ENCODE measurements at regions not wholly inside any gene's neighbourhood (a gene's known extent, or its start where the extent isn't known, plus 50 kb on each side); places are given as distances from the start of the nearest gene placed in this dataset.
"Not testable (repeated sequence)": the region's sequence is repeated elsewhere in the genome, so short reads cannot be mapped to it uniquely, and the experiment has no call there.

DNA sequence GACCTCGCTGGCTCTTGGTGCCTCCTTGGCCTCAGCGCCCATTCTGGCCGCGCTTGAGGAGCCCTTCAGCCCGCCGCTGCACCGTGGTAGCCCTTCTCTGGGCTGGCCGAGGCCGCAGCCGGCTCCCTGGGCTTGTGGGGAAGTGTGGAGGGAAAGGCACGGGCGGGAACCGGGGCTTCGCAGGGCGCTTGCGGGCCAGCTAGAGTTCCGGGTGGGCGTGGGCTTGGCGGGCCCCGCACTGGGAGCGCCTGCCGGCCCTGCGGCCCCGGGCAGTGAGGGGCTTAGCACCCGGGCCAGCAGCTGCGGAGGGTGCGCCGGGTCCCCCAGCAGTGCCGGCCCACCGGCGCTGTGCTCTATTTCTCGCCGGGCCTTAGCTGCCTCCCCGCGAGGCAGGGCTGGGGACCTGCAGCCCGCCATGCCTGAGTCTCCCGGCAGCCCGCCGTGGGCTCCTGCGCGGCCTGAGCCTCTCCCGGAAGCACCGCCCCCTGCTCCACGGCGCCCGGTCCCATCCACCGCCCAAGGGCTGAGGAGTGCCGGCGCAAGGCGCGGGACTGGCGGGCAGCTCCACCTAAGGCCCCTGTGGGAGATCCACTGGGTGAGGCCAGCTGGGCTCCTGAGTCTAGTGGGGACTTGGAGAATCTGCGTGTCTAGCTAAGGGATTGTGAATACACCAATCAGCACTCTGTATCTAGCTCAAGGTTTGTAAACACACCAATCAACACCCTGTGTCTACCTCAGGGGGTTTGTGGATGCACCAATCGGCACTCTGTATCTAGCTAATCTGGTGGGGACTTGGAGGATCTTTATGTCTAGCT is 141.1 kb downstream of the SLCO4C1 start:
- DNase-seq = not testable (repeated sequence)

- no peak for DNase-seq
Measured at GRCh38 chr5:102154291-102154690, 141.8 kb downstream of the SLCO4C1 start.

DNA sequence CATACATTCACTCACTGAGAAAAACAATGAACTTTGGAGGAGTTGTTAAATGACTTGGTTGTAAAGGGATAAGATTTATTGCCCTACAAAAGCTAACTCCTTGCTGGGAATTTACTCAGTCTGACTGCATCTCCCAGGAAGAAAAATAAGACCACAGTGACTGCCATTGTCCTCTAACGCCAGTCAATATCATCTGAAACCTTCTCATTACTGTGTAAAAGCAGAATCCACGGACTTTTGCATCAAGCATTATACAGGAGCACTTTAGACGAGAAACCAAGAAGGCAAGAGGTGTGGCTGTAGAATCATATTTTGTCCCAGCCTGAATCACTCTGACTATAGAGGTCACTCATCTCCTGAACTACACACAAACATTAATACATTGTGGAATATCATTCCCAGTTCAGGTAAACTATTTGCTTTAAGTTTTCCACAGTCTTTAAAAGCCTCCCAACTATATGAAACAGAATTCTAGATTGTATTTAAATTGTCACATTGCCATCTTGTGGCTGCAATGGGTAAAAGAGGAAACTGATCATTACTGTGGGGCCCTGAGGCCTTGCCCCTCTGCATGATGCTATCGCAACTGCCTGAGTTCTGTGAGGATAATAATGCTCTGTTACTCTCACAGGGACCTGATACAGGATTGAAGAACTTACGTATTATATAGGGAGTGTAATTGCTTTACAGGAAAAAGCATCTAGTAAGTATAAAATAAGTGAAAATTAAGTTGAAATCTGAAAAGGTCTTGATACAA is 142.9 kb downstream of the SLCO4C1 start:
- no peak for DNase-seq

- no peak for DNase-seq
Measured at GRCh38 chr5:102139029-102139428, 157.1 kb downstream of the SLCO4C1 start.

GRCh38 chr5:102138243-102138653 is 157.8 kb downstream of the SLCO4C1 start:
- no peak for DNase-seq

DNA sequence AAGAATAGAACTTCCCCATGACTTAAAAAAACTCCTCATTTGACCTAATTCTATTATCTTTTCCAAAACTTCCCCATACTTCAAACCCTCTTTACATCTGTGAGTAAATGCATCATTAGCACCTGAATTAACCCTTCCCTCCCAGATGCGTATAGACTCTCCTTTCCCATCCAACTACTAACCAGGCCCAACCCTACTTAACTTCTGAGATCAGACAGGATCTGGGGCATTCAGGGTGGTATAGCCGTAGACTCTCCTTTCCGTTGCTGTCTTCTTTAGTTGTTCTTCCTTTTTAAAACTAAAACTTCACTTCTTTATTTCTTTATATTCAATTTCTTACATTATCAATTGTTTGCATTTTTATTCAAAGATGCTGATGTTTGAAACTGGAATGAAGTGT is 165.2 kb downstream of the SLCO4C1 start:
- DNase-seq = no peak

- DNase-seq = no peak
Measured at GRCh38 chr5:102130386-102130785, 165.7 kb downstream of the SLCO4C1 start.

- no peak for DNase-seq
Measured at GRCh38 chr5:102119252-102119651, 176.8 kb downstream of the SLCO4C1 start.

GRCh38 chr5:102115736-102116135 is 180.3 kb downstream of the SLCO4C1 start:
- no peak for DNase-seq

DNA sequence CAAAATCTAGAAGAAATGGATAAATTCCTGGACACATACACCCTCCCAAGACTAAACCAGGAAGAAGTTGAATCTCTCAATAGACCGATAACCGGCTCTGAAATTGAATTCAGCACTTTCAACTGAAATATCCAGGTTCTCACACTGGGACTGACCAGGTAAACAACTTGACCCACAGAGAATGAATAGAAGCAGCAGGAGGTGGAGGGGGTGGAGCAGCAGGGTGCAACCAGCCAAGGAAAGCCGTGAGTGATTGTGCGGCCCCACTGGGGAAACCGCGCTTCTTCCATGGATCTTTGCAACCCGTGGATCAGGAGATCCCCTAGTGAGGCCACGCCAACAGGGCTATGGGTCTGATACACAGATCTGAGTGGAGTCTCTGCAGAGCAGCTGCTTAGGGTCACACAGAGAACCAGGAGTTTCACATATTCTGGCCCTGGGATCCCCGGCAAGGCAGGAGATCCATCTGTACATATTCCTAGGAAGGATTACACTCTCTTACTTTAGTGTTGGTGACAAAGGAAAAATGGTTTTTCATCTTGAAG is 181.5 kb downstream of the SLCO4C1 start:
- no peak for DNase-seq

- DNase-seq = no peak
Measured at GRCh38 chr5:102107865-102108264, 188.2 kb downstream of the SLCO4C1 start.

GRCh38 chr5:102106599-102106998 is 189.5 kb downstream of the SLCO4C1 start:
- no peak for DNase-seq

DNA sequence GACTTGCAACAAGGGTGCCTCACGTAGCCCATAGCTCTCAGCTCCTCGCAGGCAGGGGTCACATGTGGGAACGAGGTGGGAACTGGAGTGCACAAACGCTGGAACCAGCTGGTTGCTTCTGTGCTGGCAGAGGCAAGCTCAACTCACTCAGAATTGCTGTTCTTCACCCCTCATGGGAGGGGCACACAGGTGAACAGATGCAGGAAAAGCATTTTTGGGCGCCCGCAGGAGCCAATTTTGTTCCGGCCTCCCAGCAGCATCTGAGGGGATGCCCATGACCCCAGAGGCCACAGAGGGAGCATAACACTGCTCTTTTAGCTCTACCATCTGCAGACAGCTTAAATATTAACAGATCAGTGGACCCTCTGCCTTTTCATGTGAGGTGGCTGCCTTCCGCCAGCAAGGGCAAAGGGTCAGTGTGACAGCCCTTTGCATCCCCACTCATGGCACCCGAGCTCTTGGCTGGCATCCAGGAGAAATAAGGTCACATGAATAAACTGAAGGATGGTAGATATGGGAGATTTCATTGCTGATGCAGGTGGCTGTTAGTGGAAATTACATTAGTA is 196.2 kb downstream of the SLCO4C1 start:
- DNase-seq = no peak

GRCh38 chr5:102099083-102099482 is 197.0 kb downstream of the SLCO4C1 start:
- not testable (repeated sequence) for DNase-seq

- DNase-seq = not testable (repeated sequence)
Measured at GRCh38 chr5:102098606-102099005, 197.5 kb downstream of the SLCO4C1 start.

GRCh38 chr5:102090770-102091169 is 205.3 kb downstream of the SLCO4C1 start:
- DNase-seq = no peak

DNA sequence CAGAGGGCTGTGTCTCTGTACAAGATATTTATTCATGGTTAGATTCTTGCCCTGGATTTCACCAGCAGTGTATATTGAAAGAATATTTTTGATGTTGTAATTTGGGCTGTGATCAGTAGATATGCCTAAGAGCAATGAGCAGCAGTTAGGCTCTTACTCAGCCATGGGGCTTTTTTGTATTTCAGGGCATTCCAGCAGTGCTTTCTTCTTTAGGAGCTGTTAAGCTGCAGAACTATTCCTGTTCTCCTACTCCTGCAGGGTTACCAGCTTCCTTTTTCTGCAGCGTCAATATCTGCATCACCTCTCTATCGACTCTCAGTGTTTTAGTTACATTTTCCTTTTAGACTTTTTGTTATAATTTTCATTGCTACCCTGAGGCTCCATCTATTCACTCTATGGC is 206.2 kb downstream of the SLCO4C1 start:
- DNase-seq = no peak

- DNase-seq = no peak
Measured at GRCh38 chr5:102087906-102088305, 208.2 kb downstream of the SLCO4C1 start.

GRCh38 chr5:102080288-102080687 is 215.8 kb downstream of the SLCO4C1 start:
- DNase-seq = no peak

- DNase-seq = no peak
Measured at GRCh38 chr5:102077920-102078319, 218.2 kb downstream of the SLCO4C1 start.

GRCh38 chr5:102069974-102070373 is 226.1 kb downstream of the SLCO4C1 start:
- no peak for DNase-seq

DNA sequence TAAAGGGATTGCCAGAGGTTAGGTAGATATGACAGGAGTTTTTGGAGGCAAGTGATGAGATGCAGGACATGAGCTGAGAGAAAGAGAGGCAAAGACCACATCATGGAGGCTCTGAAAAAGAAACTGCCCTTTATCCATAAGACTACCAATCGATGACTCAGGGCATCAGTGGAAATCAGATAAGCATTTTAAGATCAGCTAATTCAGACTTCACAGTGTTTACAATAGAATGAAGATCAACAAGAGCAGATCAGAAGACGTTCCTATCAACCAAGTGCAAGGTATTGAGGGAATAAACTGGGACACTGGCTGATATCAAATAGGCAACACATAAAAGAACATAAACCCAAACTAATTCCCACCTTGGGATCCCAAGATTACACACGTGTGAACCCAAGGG is 227.2 kb downstream of the SLCO4C1 start:
- no peak for DNase-seq

DNA sequence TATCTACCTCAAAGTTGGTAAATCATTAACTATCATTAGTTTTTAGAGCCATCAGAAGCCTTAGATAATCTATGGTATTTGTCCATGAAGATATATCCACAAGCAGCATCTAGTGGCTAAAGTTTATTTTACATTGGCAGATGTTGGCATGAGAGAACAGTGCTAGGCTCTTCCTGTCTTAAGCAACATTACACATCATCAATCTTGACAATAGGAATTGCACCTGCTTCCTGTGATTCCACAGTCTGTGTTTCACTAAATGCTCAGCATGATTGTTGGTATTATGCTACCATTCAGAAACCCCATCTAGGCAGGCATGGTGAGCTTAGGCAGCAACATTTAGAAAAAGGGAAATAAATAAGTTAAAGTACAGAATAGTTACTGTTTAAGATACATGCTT is 246.6 kb downstream of the SLCO4C1 start:
- DNase-seq = no peak

GRCh38 chr5:102048940-102049339 is 247.1 kb downstream of the SLCO4C1 start:
- DNase-seq = no peak
